GM06990 (cell line): ENCODE measurements at regions not wholly inside any gene's neighbourhood (a gene's known extent, or its start where the extent isn't known, plus 50 kb on each side); places are given as distances from the start of the nearest gene placed in this dataset.

Source experiments
- DNase-seq: peaks from one replicate; pipeline ENCODE4 v3.0.0-alpha.2; 2011; ENCODE audit not compliant: insufficient read length; ENCODE audit errors: extremely low read depth
- H3K27me3 ChIP-seq: replicated peaks from 2 replicates; pipeline ENCODE4 v1.6.0; 2011; ENCODE audit warnings: low read length; ENCODE audit not compliant: control insufficient read depth, insufficient read depth
- H3K36me3 ChIP-seq: 2 replicates; pipeline ENCODE4 v1.5.1; 2011; ENCODE audit warnings: low read length; ENCODE audit not compliant: control insufficient read depth, insufficient read depth
- H3K4me3 ChIP-seq: replicated peaks from 2 replicates; pipeline ENCODE4 v1.5.1; 2011; ENCODE audit warnings: low read depth, mild to moderate bottlenecking, control low read depth, low read length
- CTCF ChIP-seq: IDR thresholded peaks from 2 replicates; pipeline ENCODE4 v1.5.1; 2011; ENCODE audit warnings: low read length, control low read depth, mild to moderate bottlenecking, inconsistent platforms; ENCODE audit not compliant: insufficient read depth, poor library complexity, severe bottlenecking

GRCh38 chr7:131618391-131618790, 62.0 kb upstream of the PODXL start:
- no peak for DNase-seq
- Histone ChIP-seq H3K4me3 (no peak overlapping the region), H3K27me3 (no peaks in the 10 kb centered on the region), H3K36me3 (no peaks in the 10 kb centered on the region)
- no peak for TF ChIP-seq CTCF

GRCh38 chr7:131616487-131617200, 60.2 kb upstream of the PODXL start:
- Histone ChIP-seq H3K36me3 (no peaks in the 10 kb centered on the region), H3K4me3 (no peak overlapping the region), H3K27me3 (no peaks in the 10 kb centered on the region)
- no peak for TF ChIP-seq CTCF
- no peak for DNase-seq

GRCh38 chr7:131613909-131614308, 57.5 kb upstream of the PODXL start:
- Histone ChIP-seq H3K27me3 (no peaks in the 10 kb centered on the region; the same call in 1 of the 2 replicates), H3K36me3 (no peaks in the 10 kb centered on the region), H3K4me3 (no peak overlapping the region)
- no peak for TF ChIP-seq CTCF
- no peak for DNase-seq

- no peak for TF ChIP-seq CTCF
- no peaks in the 10 kb centered on the region for H3K36me3 ChIP-seq
- no peak overlapping the region for H3K4me3 ChIP-seq
- DNase-seq: no peak
- H3K27me3 ChIP-seq: peaks cover 3% of the 10 kb centered on the region
These were observed 53.6 kb upstream of the PODXL start for GRCh38 chr7:131610007-131610406.

GRCh38 chr7:131608116-131608500, 51.7 kb upstream of the PODXL start:
- no peak for DNase-seq
- TF ChIP-seq CTCF: no peak
- Histone ChIP-seq H3K4me3 (no peak overlapping the region), H3K27me3 (peaks cover 5% of the 10 kb centered on the region), H3K36me3 (no peaks in the 10 kb centered on the region)
